Adrenal gland (tissue), 9 donors: ENCODE measurements at regions not wholly inside any gene's neighbourhood (a gene's known extent, or its start where the extent isn't known, plus 50 kb on each side); places are given as distances from the start of the nearest gene placed in this dataset.
"Not testable (repeated sequence)": the region's sequence is repeated elsewhere in the genome, so short reads cannot be mapped to it uniquely, and the experiment has no call there.

Experiments
- DNase-seq, 7 donors: peaks; one replicate each; pipeline ENCODE4 v3.0.0-alpha.2; 2019 to 2020
- H3K27ac ChIP-seq, 5 donors: fragments of 200-600 bp; sonication (generic) in 4 of 5; 1 replicate in 3 of 5; 2 replicates in 2 of 5; pipeline versions ENCODE4 v1.5.1 to v1.8.0; 2016 to 2020; ENCODE audit warnings: mild to moderate bottlenecking in 1 of 5
- H3K27me3 ChIP-seq: fragments of 200-600 bp; 2 replicates; pipeline ENCODE4 v1.8.0; 2021
- H3K36me3 ChIP-seq, 2 donors: fragments of 200-600 bp; replicated peaks in 1 of 2; 1 replicate in 1 of 2; 2 replicates in 1 of 2; pipeline versions ENCODE4 v1.5.1 to v1.8.0; 2018 to 2022
- H3K4me1 ChIP-seq, 2 donors: fragments of 200-600 bp; replicated peaks in 1 of 2; 1 replicate in 1 of 2; 2 replicates in 1 of 2; pipeline versions ENCODE4 v1.5.1 to v1.8.0; 2018 to 2021
- H3K4me3 ChIP-seq, 4 donors: fragments of 200-600 bp; sonication (generic) in 3 of 4; one replicate each; pipeline ENCODE4 v1.5.1; 2016 to 2018
- H3K9me3 ChIP-seq, 3 donors: fragments of 200-600 bp; sonication (generic) in 1 of 3; replicated peaks in 1 of 3; 1 replicate in 2 of 3; 2 replicates in 1 of 3; pipeline versions ENCODE4 v1.5.1 to v1.8.0; 2016 to 2021
- CTCF ChIP-seq, 6 experiments: fragments of 450-650 bp in 4 of 6; fragments of 200-600 bp in 2 of 6; sonication (generic) in 1 of 6; IDR thresholded peaks; 1 replicate in 5 of 6; 2 replicates in 1 of 6; pipeline versions ENCODE4 v1.5.1 to v1.8.0; 2016 to 2021; ENCODE audit warnings: antibody characterized with exemption in 6 of 6, mild to moderate bottlenecking in 2 of 6, moderate library complexity in 1 of 6
- POLR2A ChIP-seq, 2 donors: fragments of 450-650 bp; IDR thresholded peaks; one replicate each; pipeline ENCODE4 v1.6.1; 2017; ENCODE audit warnings: antibody characterized with exemption in 2 of 2, mild to moderate bottlenecking in 2 of 2, moderate library complexity in 1 of 2
- WGBS, 4 donors: extraction: QIAGEN DNeasy Blood & Tissue Kit in 2 of 4; methylation state at CpG; one replicate each; pipeline versions ENCODE4 v1.1.5 to v1.1.7; 2013 to 2017; 5-methylcytosine and 5-hydroxymethylcytosine counted together
- intact Hi-C, 2 donors: fragments of 100-400 bp; cut with DNase I; formaldehyde crosslinking; loops; one replicate each; pipeline versions ENCODE4 v1.14.1 to v1.15.0; 2022 to 2023
- donor health status: healthy with polysubstance abuse.
- donor health status: Bipolar disorder and iron deficiency.
- donor health status: DM: yes; HTN: yes; CAD: no.
- donor health status: DM: no; HTN: no; CAD: no.
- donor health status: DM: no; HTN: no; CAD: no.

GRCh38 chr3:145471976-145472375 lies 689.0 kb downstream of the PLOD2 start:
- no peak overlapping the region for H3K27ac ChIP-seq
- 72 to 84% (median 77%) methylated on average over 3 of the region's 3 CpGs for WGBS, 4 donors
- no peaks in the 10 kb centered on the region for H3K4me1 ChIP-seq
- no peak for DNase-seq
- TF ChIP-seq POLR2A (IDR thresholded peaks at IDR 0.05): no peak
- no peaks in the 10 kb centered on the region for H3K36me3 ChIP-seq
- H3K4me3 ChIP-seq: no peak overlapping the region
- intact Hi-C loops: no loop called here
- no peaks in the 10 kb centered on the region for H3K27me3 ChIP-seq
- no peaks in the 10 kb centered on the region for H3K9me3 ChIP-seq

DNA sequence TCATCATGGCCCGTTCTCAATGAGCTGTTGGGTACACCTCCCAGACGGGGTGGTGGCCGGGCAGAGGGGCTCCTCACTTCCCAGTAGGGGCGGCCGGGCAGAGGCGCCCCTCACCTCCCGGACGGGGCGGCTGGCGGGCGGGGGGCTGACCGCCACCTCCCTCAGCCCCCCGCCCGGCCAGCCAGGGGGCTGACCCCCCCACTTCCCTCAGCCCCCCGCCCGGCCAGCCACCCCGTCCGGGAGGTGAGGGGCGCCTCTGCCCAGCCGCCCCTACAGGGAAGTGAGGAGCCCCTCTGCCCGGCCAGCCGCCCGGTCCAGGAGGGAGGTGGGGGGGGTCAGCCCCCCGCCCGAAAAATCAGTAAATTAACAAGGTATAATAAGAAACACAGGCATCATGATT lies 678.2 kb downstream of the PLOD2 start:
- H3K27ac ChIP-seq, H3K4me3 ChIP-seq, H3K36me3 ChIP-seq, H3K9me3 ChIP-seq, intact Hi-C loops, DNase-seq, H3K4me1 ChIP-seq, H3K27me3 ChIP-seq: not testable (repeated sequence)
- WGBS, 4 donors: 88 to 95% (median 91%) methylated on average over 5 to 19 of the region's 25 CpGs

DNA sequence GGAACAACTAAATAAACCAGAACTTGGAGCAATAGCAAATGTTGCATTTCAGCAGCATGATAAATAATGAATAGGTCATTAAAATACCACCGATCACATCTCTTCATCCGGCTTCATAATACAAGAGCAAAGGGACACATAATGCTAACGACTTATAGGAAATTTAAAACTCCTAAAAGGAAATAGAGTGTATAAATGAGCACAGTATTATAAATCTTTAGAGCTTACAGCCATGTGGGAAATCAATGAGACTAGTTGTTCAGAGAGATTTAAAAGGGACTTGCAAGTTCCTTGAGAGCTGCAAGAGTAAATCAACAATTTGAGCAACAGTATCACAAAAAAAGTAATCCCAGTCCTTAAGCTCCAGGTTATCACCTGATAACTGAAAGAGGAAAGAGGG lies 677.0 kb downstream of the PLOD2 start:
- Histone ChIP-seq H3K4me1 (no peaks in the 10 kb centered on the region), H3K27me3 (no peaks in the 10 kb centered on the region), H3K36me3 (no peaks in the 10 kb centered on the region), H3K27ac (no peak overlapping the region), H3K4me3 (no peak overlapping the region), H3K9me3 (no peaks in the 10 kb centered on the region)
- WGBS, 4 donors: 66 to 76% (median 67%) methylated on average over 3 of the region's 3 CpGs
- TF ChIP-seq POLR2A (IDR thresholded peaks at IDR 0.05) (no peak), CTCF (IDR thresholded peaks at IDR 0.05) (no peak)
- DNase-seq: no peak
- intact Hi-C loops: no loop called here

DNA sequence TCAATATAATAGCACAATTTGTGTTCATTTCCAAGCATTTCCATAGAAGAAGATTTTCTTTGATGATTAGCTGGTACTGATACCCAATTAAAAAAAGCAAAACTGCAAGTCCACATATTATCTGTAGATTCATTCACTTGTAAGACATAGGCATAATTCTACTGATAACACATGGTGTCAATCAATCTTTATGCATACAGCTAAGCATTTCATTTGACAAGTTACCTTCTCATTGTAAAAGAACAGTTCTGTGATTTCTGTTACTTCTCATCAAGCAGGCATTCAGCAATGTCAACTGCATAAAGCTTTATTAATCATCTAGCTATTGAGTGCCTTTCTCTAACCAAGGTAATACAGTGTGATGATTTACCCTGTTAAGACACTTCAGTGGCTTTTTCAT lies 672.0 kb downstream of the PLOD2 start:
- TF ChIP-seq CTCF (IDR thresholded peaks at IDR 0.05) (no peak), POLR2A (IDR thresholded peaks at IDR 0.05) (no peak)
- no peaks in the 10 kb centered on the region for H3K27me3 ChIP-seq
- no peak overlapping the region for H3K4me3 ChIP-seq
- intact Hi-C loops: no loop called here
- H3K27ac ChIP-seq: no peak overlapping the region
- H3K4me1 ChIP-seq: no peaks in the 10 kb centered on the region
- no peak for DNase-seq
- H3K9me3 ChIP-seq: no peaks in the 10 kb centered on the region
- H3K36me3 ChIP-seq: no peaks in the 10 kb centered on the region

GRCh38 chr3:145490088-145491048 lies 670.6 kb downstream of the PLOD2 start:
- H3K36me3 ChIP-seq: no peaks in the 10 kb centered on the region
- H3K4me3 ChIP-seq: no peak overlapping the region
- H3K9me3 ChIP-seq: no peaks in the 10 kb centered on the region
- no peaks in the 10 kb centered on the region for H3K27me3 ChIP-seq
- TF ChIP-seq CTCF (IDR thresholded peaks at IDR 0.05) (no peak), POLR2A (IDR thresholded peaks at IDR 0.05) (no peak)
- H3K4me1 ChIP-seq: no peaks in the 10 kb centered on the region
- 69 to 74% (median 73%) methylated on average over 11 of the region's 11 CpGs for WGBS, 4 donors
- intact Hi-C loops: no loop called here
- no peak for DNase-seq
- no peak overlapping the region for H3K27ac ChIP-seq
